Breast epithelium (tissue), 3 donors: ENCODE measurements at regions not wholly inside any gene's neighbourhood (a gene's known extent, or its start where the extent isn't known, plus 50 kb on each side); places are given as distances from the start of the nearest gene placed in this dataset.

ENCODE experiments used
- POLR2A ChIP-seq: fragments of 450-650 bp; IDR thresholded peaks from one replicate; pipeline ENCODE4 v1.6.1; 2016; ENCODE audit warnings: antibody characterized with exemption, mild to moderate bottlenecking, moderate library complexity
- TF ChIP-seq, protein P1 (sequence below), 3 donors: fragments of 450-650 bp; IDR thresholded peaks; one replicate each; pipeline ENCODE4 v1.5.1; 2016 to 2017; ENCODE audit warnings: antibody characterized with exemption in 3 of 3, mild to moderate bottlenecking in 3 of 3, moderate library complexity in 3 of 3

DNA sequence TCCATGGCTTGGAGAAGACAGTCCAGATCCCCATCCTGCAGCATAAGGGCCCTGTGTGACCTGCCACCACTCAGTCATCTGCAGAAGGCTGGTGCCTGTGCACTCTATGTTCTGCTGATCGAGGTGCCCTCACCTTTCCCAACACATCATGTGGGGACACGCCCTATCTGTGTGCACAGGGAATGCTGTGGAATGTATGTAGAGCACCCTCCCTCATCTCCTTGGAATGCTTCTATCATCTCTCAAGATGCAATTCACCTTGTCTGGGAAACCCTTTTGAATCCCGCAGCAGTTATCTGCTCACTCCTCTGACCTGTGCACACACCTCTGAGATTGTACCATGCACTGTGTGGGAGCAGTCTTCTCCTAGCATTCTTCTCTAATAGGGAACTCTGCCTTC lies 207.2 kb upstream of the SSTR4 start:
- TF ChIP-seq, protein P1, sequence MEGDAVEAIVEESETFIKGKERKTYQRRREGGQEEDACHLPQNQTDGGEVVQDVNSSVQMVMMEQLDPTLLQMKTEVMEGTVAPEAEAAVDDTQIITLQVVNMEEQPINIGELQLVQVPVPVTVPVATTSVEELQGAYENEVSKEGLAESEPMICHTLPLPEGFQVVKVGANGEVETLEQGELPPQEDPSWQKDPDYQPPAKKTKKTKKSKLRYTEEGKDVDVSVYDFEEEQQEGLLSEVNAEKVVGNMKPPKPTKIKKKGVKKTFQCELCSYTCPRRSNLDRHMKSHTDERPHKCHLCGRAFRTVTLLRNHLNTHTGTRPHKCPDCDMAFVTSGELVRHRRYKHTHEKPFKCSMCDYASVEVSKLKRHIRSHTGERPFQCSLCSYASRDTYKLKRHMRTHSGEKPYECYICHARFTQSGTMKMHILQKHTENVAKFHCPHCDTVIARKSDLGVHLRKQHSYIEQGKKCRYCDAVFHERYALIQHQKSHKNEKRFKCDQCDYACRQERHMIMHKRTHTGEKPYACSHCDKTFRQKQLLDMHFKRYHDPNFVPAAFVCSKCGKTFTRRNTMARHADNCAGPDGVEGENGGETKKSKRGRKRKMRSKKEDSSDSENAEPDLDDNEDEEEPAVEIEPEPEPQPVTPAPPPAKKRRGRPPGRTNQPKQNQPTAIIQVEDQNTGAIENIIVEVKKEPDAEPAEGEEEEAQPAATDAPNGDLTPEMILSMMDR (IDR thresholded peaks at IDR 0.05) = no peak
- TF ChIP-seq POLR2A = no peak
